ENCODE measurements at regions not wholly inside any gene's neighbourhood (a gene's known extent, or its start where the extent isn't known, plus 50 kb on each side); places are given as distances from the start of the nearest gene placed in this dataset.
"Not testable (repeated sequence)": the region's sequence is repeated elsewhere in the genome, so short reads cannot be mapped to it uniquely, and the experiment has no call there.

GRCh38 chr12:114499338-114499737, 93.4 kb upstream of the TBX5 start:
- Histone ChIP-seq H3K4me3 (no peak overlapping the region), H3K79me2 (no peaks in the 10 kb centered on the region), H3K27me3 (peaks cover 78% of the 10 kb centered on the region), H3K36me3 (replicated peaks; ENCODE audit: insufficient read depth, low read depth) (no peaks in the 10 kb centered on the region), H3K4me1 (ENCODE audit: insufficient read depth) (peaks cover 9% of the 10 kb centered on the region), H3K9me3 (ENCODE audit: low read depth) (no peaks in the 10 kb centered on the region), H2AFZ (no peak overlapping the region), H3K27ac (no peak overlapping the region), H3K9me2 (replicated peaks; ENCODE audit: insufficient read depth) (no peaks in the 10 kb centered on the region), H3K4me2 (no peak overlapping the region), H4K20me1 (ENCODE audit: insufficient read depth, poor library complexity, severe bottlenecking) (no peaks in the 10 kb centered on the region)
- TF ChIP-seq EZH2phosphoT487 (IDR thresholded peaks at IDR 0.05; ENCODE audit: low read depth, severe bottlenecking, unreplicated experiment) (no peak), EZH2 (IDR thresholded peaks at IDR 0.05; ENCODE audit: borderline replicate concordance) (no peak)
- WGBS (ENCODE audit: low lambda C conversion rate, missing lambda C conversion rate), result 74% methylated on average over 5 of the region's 5 CpGs
- no peak for DNase-seq (ENCODE audit: low spot score)

GRCh38 chr12:114491916-114492315, 86.0 kb upstream of the TBX5 start:
- Histone ChIP-seq H3K4me3 (no peak overlapping the region), H3K27ac (no peak overlapping the region), H3K4me1 (ENCODE audit: insufficient read depth) (no peaks in the 10 kb centered on the region), H2AFZ (no peak overlapping the region), H3K27me3 (peaks cover 57% of the 10 kb centered on the region), H3K9me3 (ENCODE audit: low read depth) (no peaks in the 10 kb centered on the region), H3K9me2 (replicated peaks; ENCODE audit: insufficient read depth) (no peaks in the 10 kb centered on the region), H3K4me2 (no peak overlapping the region), H4K20me1 (ENCODE audit: insufficient read depth, poor library complexity, severe bottlenecking) (no peaks in the 10 kb centered on the region), H3K79me2 (no peaks in the 10 kb centered on the region), H3K36me3 (replicated peaks; ENCODE audit: insufficient read depth, low read depth) (no peaks in the 10 kb centered on the region)
- no peak for DNase-seq (ENCODE audit: low spot score)
- TF ChIP-seq EZH2phosphoT487 (IDR thresholded peaks at IDR 0.05; ENCODE audit: low read depth, severe bottlenecking, unreplicated experiment) (no peak), EZH2 (IDR thresholded peaks at IDR 0.05; ENCODE audit: borderline replicate concordance) (no peak), CTCF (IDR thresholded peaks at IDR 0.05; ENCODE audit: poor library complexity) (no peak)
- WGBS (ENCODE audit: low lambda C conversion rate, missing lambda C conversion rate), result 67% methylated on average over 3 of the region's 3 CpGs

GRCh38 chr12:114484822-114485459, 79.0 kb upstream of the TBX5 start:
- H3K4me2 ChIP-seq; DNase-seq (ENCODE audit: low spot score); H4K20me1 ChIP-seq (ENCODE audit: insufficient read depth, poor library complexity, severe bottlenecking); H3K36me3 ChIP-seq (replicated peaks; ENCODE audit: insufficient read depth, low read depth); H3K4me1 ChIP-seq (ENCODE audit: insufficient read depth); H3K9me3 ChIP-seq (ENCODE audit: low read depth); H3K4me3 ChIP-seq; H3K79me2 ChIP-seq; H3K9me2 ChIP-seq (replicated peaks; ENCODE audit: insufficient read depth); H2AFZ ChIP-seq; H3K27ac ChIP-seq: not testable (repeated sequence)
- 95% methylated on average over 23 of the region's 45 CpGs for WGBS (ENCODE audit: low lambda C conversion rate, missing lambda C conversion rate)
- H3K27me3 ChIP-seq, result peaks cover 41% of the 10 kb centered on the region

- H4K20me1 ChIP-seq (ENCODE audit: insufficient read depth, poor library complexity, severe bottlenecking), result no peaks in the 10 kb centered on the region
- H2AFZ ChIP-seq, result no peak overlapping the region
- H3K9me3 ChIP-seq (ENCODE audit: low read depth), result no peaks in the 10 kb centered on the region
- H3K36me3 ChIP-seq (replicated peaks; ENCODE audit: insufficient read depth, low read depth), result no peaks in the 10 kb centered on the region
- H3K27ac ChIP-seq, result no peak overlapping the region
- 51% methylated on average over 3 of the region's 3 CpGs for WGBS (ENCODE audit: low lambda C conversion rate, missing lambda C conversion rate)
- TF ChIP-seq EZH2phosphoT487 (IDR thresholded peaks at IDR 0.05; ENCODE audit: low read depth, severe bottlenecking, unreplicated experiment), result no peak
- no peak for TF ChIP-seq EZH2 (IDR thresholded peaks at IDR 0.05; ENCODE audit: borderline replicate concordance)
- TF ChIP-seq CTCF (IDR thresholded peaks at IDR 0.05; ENCODE audit: poor library complexity), result no peak
- H3K4me2 ChIP-seq, result no peak overlapping the region
- no peaks in the 10 kb centered on the region for H3K9me2 ChIP-seq (replicated peaks; ENCODE audit: insufficient read depth)
- no peak for DNase-seq (ENCODE audit: low spot score)
- H3K4me3 ChIP-seq, result no peak overlapping the region
- H3K4me1 ChIP-seq (ENCODE audit: insufficient read depth), result peaks cover 4% of the 10 kb centered on the region
- H3K79me2 ChIP-seq, result no peaks in the 10 kb centered on the region
- peaks cover 51% of the 10 kb centered on the region for H3K27me3 ChIP-seq
Observed at GRCh38 chr12:114483996-114484395, 78.1 kb upstream of the TBX5 start.

Data from hepatocyte (in vitro differentiated cells).